Thyroid gland (tissue), 4 donors: ENCODE measurements at regions not wholly inside any gene's neighbourhood (a gene's known extent, or its start where the extent isn't known, plus 50 kb on each side); places are given as distances from the start of the nearest gene placed in this dataset.

Experiments used
- CTCF ChIP-seq, 6 experiments: fragments of 200-600 bp in 3 of 6; fragments of 450-650 bp in 3 of 6; sonication (generic) in 3 of 6; IDR thresholded peaks; one replicate each; pipeline ENCODE4 v1.5.1; 2016 to 2019; ENCODE audit warnings: antibody characterized with exemption in 6 of 6, mild to moderate bottlenecking in 2 of 6, inconsistent platforms in 1 of 6, moderate library complexity in 1 of 6
- POLR2A ChIP-seq, 2 donors: fragments of 450-650 bp; IDR thresholded peaks; one replicate each; pipeline ENCODE4 v1.6.1; 2017; ENCODE audit warnings: antibody characterized with exemption in 2 of 2, mild to moderate bottlenecking in 2 of 2, moderate library complexity in 1 of 2

DNA sequence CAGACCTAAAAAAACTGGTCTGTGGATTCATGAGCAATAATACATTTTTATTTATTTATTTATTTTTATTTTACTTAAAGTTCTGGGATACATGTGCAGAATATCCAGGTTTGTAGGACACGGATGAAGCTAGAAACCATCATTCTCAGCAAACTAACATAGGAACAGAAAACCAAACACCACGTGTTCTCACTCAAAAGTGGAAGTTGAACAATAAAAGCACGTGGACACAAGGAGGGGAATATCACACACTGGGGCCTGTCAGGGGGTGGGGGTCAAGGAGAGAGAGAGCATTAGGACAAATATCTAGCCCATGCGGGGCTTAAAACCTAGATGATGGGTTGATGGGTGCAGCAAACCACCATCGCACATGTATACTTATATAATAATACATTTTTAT is 705.9 kb downstream of the RAB28 start:
- TF ChIP-seq CTCF (IDR thresholded peaks at IDR 0.05) (no peak), POLR2A (IDR thresholded peaks at IDR 0.05) (no peak)
